ENCODE measurements at regions not wholly inside any gene's neighbourhood (a gene's known extent, or its start where the extent isn't known, plus 50 kb on each side); places are given as distances from the start of the nearest gene placed in this dataset.

DNA sequence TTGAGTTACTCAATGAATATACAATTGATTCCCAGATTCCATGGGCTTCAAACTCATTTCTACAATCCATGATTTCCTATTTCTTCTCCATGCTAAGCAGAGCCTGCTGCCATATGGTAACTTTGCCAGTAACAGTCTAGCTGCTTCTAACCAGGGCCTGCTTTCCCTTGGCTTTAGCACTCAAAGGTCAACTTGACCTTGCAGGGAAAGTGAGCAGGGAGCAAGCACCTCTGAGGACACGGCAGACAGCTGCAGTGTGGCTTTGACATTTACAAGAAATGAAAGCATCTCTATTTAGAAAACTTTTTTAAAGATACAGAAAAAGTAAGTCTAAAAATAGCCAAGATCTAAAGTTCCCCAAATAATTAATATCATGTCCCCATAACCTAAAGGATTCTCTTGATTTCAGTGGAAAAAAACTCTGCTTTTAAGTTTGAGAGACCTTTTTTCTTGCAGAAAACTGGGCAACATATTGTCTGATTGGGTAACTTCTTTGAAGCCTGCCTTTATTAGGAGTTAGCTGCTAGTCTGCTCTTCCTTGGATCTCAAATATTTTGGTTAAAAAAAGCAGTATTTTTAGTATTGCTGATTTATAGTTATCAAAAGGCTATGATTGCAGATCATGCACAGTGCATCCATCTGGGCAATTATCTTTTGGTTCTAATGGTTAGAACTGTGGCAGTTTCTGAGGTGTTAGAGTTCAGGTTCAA, 257.9 kb downstream of the AHR start:
- TF ChIP-seq, protein P1, sequence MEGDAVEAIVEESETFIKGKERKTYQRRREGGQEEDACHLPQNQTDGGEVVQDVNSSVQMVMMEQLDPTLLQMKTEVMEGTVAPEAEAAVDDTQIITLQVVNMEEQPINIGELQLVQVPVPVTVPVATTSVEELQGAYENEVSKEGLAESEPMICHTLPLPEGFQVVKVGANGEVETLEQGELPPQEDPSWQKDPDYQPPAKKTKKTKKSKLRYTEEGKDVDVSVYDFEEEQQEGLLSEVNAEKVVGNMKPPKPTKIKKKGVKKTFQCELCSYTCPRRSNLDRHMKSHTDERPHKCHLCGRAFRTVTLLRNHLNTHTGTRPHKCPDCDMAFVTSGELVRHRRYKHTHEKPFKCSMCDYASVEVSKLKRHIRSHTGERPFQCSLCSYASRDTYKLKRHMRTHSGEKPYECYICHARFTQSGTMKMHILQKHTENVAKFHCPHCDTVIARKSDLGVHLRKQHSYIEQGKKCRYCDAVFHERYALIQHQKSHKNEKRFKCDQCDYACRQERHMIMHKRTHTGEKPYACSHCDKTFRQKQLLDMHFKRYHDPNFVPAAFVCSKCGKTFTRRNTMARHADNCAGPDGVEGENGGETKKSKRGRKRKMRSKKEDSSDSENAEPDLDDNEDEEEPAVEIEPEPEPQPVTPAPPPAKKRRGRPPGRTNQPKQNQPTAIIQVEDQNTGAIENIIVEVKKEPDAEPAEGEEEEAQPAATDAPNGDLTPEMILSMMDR (IDR thresholded peaks at IDR 0.05) = no peak
- TF ChIP-seq TCF7L2 (IDR thresholded peaks at IDR 0.05; ENCODE audit: low read depth, low read length) (no peak), SIN3A (IDR thresholded peaks at IDR 0.05; ENCODE audit: borderline replicate concordance, insufficient read depth, low read depth, low read length) (no peak), POLR2AphosphoS5 (IDR thresholded peaks at IDR 0.05; ENCODE audit: low read depth, low read length) (no peak)
- TF ChIP-seq, protein P2, sequence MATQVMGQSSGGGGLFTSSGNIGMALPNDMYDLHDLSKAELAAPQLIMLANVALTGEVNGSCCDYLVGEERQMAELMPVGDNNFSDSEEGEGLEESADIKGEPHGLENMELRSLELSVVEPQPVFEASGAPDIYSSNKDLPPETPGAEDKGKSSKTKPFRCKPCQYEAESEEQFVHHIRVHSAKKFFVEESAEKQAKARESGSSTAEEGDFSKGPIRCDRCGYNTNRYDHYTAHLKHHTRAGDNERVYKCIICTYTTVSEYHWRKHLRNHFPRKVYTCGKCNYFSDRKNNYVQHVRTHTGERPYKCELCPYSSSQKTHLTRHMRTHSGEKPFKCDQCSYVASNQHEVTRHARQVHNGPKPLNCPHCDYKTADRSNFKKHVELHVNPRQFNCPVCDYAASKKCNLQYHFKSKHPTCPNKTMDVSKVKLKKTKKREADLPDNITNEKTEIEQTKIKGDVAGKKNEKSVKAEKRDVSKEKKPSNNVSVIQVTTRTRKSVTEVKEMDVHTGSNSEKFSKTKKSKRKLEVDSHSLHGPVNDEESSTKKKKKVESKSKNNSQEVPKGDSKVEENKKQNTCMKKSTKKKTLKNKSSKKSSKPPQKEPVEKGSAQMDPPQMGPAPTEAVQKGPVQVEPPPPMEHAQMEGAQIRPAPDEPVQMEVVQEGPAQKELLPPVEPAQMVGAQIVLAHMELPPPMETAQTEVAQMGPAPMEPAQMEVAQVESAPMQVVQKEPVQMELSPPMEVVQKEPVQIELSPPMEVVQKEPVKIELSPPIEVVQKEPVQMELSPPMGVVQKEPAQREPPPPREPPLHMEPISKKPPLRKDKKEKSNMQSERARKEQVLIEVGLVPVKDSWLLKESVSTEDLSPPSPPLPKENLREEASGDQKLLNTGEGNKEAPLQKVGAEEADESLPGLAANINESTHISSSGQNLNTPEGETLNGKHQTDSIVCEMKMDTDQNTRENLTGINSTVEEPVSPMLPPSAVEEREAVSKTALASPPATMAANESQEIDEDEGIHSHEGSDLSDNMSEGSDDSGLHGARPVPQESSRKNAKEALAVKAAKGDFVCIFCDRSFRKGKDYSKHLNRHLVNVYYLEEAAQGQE (IDR thresholded peaks at IDR 0.05; ENCODE audit: insufficient read depth in 1 of 2, low read depth in 2 of 2, low read length in 1 of 2) = no peak
- CTCF ChIA-PET = no interaction called here
- in situ Hi-C loops (cut with HindIII; ENCODE audit: low pct_unique_long_range_greater_than_20kb, low sequenced_read_pairs) (no loop called here), intact Hi-C loops (cut with micrococcal nuclease; ENCODE audit: unreplicated experiment) (no loop called here)
- H3K9me3 ChIP-seq (ENCODE audit: control insufficient read depth, insufficient read depth, low read depth, low read length) = no peaks in the 10 kb centered on the region
- ATAC-seq (no peak), DNase-seq (ENCODE audit: low read depth, low spot score) (no peak)
- H3K36me3 ChIP-seq (ENCODE audit: control insufficient read depth, insufficient read depth, low read length) = no peaks in the 10 kb centered on the region
- BruUV-seq (replicated peaks) = no TSS peak
- no peak overlapping the region for H3K27ac ChIP-seq (ENCODE audit: low read length)
- no peak overlapping the region for H3K4me3 ChIP-seq (ENCODE audit: low read depth in 2 of 2, low read length in 2 of 2)
- no peaks in the 10 kb centered on the region for H3K27me3 ChIP-seq (ENCODE audit: control insufficient read depth, insufficient read depth, low read length)
- no peaks in the 10 kb centered on the region; the same call in 1 of the 2 replicates for H3K4me1 ChIP-seq (ENCODE audit: control insufficient read depth, insufficient read depth, low read length)
- POLR2A ChIA-PET = interaction anchor here (0.6 kb wide), 1 partner anchor 14 kb away, joined by 15 read pairs; no protein-coding TSS in a partner anchor

DNA sequence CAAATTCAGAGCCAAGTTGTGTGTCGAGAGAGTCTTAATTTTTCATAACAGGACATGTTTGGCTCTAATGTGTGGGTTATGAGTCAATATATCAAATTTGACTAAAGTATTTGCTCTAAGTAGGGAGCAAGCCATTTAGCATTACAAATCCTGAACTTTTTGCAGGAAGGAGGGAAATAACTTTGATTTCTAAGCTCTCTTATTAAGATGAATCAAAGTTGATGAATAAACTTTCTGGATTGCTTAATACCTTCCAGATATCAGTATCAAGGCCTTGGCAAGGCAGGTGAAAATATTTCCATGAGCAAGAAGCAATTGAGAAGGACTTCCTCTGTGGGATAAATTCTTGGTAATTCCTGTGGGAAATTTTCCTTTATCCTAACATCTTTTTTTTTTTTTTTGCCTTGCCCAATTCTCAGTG, 258.8 kb downstream of the AHR start:
- H3K9me3 ChIP-seq (ENCODE audit: control insufficient read depth, insufficient read depth, low read depth, low read length) = no peaks in the 10 kb centered on the region
- no peaks in the 10 kb centered on the region; the same call in 1 of the 2 replicates for H3K4me1 ChIP-seq (ENCODE audit: control insufficient read depth, insufficient read depth, low read length)
- DNase-seq (ENCODE audit: low read depth, low spot score) (no peak), ATAC-seq (no peak)
- H3K27me3 ChIP-seq (ENCODE audit: control insufficient read depth, insufficient read depth, low read length) = no peaks in the 10 kb centered on the region
- intact Hi-C loops (cut with micrococcal nuclease; ENCODE audit: unreplicated experiment) = no loop called here
- in situ Hi-C loops (cut with HindIII; ENCODE audit: low pct_unique_long_range_greater_than_20kb, low sequenced_read_pairs) = no loop called here
- no peaks in the 10 kb centered on the region for H3K36me3 ChIP-seq (ENCODE audit: control insufficient read depth, insufficient read depth, low read length)
- BruUV-seq (replicated peaks) = no TSS peak
- H3K4me3 ChIP-seq (ENCODE audit: low read depth in 2 of 2, low read length in 2 of 2) = no peak overlapping the region
- ChIA-PET CTCF (no interaction called here), POLR2A (no interaction called here)
- no peak overlapping the region for H3K27ac ChIP-seq (ENCODE audit: low read length)
- TF ChIP-seq POLR2AphosphoS5 (IDR thresholded peaks at IDR 0.05; ENCODE audit: low read depth, low read length) (no peak), SIN3A (IDR thresholded peaks at IDR 0.05; ENCODE audit: borderline replicate concordance, insufficient read depth, low read depth, low read length) (no peak), TCF7L2 (IDR thresholded peaks at IDR 0.05; ENCODE audit: low read depth, low read length) (no peak)
- TF ChIP-seq, protein P2 (IDR thresholded peaks at IDR 0.05; ENCODE audit: insufficient read depth in 1 of 2, low read depth in 2 of 2, low read length in 1 of 2) = no peak
- TF ChIP-seq, protein P1 (IDR thresholded peaks at IDR 0.05) = no peak
